SIG-M5 (cell line): ENCODE measurements at regions not wholly inside any gene's neighbourhood (a gene's known extent, or its start where the extent isn't known, plus 50 kb on each side); places are given as distances from the start of the nearest gene placed in this dataset.

ENCODE experiments used
- DNase-seq: peaks from one replicate; lab custom pipeline; 2025; lab: John Stamatoyannopoulos, UW

DNA sequence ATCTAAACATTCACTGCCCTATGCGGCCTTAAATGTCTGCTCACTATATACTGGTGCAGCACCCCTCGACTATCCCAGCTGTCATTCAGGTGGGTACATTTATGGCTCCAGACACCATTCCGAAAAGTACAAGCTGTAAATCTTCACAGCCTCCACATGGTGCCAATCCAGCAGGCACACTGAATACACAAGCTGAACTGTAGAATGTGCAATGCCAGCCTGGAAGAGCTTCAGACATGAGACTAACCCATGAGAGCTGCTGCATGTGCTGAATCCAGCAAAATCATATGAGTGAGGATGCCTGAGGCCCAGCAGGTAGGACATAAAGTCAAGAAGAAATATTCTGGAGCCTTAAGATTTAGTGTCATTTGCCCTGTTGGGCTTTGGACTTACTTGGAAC is 483.8 kb upstream of the GRIA1 start:
- DNase-seq: no peak

DNA sequence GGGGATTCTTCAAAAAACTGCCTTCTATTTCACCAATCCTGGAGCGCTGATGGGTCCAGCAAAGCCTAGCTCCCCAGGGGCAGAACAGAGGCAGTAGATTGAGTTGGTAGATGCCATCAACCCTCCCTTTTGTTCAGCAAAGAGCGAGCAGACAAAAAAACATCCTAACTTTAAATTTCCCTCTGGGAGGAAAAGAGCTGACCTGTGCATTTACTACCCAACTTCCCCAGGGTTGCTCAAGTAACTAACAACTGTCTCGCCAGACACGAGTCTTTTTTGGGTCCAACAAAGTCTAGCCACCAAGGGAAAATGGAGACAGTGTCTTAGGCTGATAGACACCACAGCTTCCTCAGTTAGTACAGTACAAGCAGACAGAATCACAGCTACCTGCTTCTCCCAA is 476.3 kb upstream of the GRIA1 start:
- no peak for DNase-seq

DNA sequence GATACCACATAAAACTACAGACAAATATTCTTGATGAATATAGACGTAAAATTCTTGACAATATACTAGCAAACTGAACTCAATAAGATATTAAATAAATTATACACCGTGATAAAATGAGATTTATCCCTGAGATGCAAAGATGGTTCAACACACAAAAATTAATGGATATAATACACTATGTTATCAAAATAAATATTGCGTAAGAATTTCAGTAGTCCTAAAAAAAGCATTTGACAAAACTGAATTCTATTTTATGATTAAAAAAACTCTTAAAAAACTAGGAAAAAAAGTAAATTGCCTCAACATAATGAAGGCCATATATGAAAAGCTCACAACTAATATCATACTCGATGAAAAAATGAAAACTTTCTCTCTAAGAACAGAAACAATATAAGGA is 472.3 kb upstream of the GRIA1 start:
- DNase-seq: no peak

DNA sequence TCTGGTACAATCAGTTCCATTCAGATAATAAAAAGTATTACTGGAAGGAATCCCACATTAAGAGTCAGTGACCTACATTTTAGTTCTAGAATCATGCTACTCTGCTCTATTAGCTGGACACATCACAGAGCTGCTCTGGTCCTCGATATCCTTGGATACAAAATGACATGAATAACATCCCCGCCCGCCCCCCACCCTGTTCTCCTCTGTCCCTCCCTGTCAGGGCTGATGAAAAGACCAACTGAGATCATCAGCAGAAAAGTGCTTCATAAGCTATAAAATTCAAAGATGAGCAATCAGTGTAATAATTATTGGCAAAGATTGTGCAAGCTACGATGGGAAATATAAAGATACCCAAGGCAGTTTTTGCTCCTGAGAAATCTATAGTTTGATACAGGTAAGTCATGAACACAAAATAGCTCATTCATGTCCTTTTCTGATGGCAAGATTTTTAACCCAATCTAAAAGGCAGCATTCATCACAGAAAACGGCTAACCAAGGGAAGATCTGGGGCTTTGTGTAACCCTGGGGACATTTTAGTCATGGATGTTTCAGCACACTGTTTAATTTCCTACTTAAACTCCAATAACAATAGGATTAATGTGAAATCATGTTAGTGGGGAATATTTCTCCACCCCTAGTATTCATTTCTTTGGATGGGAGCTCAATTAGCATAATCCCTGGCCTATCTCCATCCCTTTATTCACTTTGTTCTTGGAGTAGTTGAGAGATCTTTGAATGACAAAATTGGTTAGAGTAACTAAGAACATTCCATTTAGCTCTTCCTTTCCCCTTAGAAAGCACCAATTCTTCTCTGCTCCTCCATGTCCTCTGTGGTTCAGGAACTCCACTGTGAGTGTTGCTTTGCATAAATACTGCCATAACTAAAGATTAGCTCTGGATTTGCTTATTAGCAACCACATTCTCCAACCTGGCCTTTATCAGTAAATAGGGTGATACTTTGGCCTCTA is 459.4 kb upstream of the GRIA1 start:
- no peak for DNase-seq

DNA sequence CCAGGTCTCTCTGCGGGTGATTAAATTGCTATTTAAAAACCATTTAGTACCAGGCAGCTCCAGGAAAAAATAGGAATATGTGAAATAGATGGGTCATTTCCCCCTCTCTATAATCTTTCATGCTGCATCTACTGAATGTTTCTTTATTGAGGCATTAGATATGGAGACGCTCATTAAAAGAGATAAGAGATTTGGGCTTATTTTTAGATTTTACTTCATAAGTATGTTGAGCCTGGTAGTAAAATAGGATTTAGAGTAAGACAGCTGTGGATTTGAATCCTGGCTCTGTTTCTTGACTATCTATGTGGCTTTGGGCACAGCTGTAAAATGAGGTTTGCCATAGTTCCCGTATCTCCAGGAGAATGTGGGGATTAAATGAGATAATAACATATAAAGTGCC is 451.0 kb upstream of the GRIA1 start:
- DNase-seq: no peak

DNA sequence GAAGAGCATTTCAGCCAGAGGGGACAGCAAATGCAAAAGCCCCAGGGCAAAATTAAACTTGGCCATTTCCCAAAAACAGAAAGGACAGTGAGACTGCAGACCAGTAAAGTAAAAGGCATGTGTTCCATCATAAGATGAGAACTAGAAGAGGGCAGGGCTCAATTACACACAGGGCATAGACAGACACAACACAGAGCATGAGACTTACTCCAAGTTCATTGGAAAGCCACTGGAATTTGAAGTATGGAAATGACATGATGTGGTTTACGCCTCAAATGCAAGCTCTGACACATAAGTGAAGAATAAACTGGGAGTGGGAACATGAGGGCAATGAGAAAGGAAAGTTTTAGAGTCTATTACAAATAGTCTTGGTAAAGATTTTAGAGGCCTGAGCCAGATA is 446.6 kb upstream of the GRIA1 start:
- no peak for DNase-seq

DNA sequence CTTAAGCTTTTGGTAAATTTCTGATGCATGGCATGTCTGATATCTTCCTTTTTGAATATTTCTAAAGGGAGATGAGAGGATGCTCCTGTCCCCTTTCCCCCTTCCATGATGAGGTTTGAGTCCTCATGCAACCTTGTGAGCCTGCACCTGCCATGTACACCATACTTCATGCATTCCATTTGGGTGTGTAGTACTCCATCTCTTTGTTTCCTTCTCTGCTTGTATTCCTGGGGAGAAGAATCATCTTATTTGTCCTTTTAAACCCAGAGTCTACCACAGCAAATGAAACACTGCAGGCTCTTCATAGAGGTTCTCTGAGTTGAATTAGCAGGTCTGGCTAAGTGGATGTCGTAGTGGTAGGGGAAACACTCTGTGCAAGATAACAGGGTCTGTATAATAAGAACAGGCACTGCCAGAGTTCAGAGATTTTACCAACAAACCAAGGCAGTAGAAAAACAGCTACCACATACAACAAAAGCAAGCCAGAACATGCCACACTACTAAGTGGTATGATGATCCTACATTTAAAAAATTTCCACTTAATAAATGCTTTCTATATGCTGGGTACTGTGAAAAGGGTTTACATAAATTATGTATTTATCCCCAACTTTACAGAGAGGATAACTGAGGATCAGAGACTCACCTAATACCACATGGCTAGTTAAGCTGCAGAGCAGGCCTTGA is 439.8 kb upstream of the GRIA1 start:
- DNase-seq: no peak

DNA sequence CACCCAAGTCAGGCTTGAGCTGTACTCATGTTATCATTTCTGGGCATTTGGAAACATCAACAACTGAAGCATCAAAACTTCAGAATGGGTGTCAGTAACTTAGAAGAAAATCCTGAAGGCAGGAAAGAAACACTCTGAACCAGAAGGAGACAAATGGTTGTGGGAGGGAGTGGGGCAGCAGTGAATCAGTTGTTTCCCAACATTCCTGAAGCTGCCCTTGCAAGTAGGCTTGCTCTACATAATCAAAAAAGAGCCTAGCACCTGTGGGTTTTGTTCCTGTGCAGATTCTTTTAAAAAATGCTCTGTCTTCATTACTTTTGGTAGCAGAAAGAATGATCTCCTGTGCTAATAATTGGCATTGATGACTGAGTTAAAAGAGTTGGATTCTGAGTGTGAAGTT is 424.2 kb upstream of the GRIA1 start:
- no peak for DNase-seq

DNA sequence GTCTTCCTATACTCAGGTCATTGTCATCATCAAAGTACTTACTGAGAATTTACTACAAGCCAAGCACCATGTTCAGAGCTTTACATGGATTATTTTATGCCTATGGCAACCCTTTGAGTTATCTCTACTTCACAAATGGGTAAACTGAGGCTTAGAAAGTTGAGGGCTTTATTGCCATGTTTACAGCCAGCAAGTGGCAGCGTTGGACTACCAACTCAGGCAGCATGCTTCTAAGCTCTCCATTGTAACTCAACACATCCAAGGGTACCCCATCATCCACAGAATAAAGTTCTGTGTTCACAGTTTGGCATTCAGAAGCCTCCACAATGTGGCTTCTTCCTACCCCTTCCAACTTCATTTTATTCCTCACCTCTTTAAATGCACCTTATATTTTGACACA is 422.6 kb upstream of the GRIA1 start:
- DNase-seq: no peak

DNA sequence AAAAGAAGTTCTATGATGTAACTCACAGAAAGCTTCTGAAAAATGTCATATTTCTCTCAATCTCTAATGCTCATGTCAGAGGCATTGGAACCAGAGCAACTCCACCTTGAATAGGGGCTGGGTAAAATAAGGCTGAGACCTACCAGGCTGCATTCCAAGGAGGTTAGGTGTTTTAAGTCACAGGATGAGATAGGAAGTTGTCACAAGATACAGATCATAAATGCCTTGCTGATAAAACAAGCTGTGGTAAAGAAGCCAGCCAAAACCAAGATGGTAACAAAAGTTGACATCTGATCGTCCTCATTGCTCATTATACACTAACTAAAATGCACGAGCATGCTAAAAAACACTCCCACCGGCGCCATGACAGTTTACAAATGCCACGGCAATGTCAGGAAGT is 411.1 kb upstream of the GRIA1 start:
- no peak for DNase-seq

DNA sequence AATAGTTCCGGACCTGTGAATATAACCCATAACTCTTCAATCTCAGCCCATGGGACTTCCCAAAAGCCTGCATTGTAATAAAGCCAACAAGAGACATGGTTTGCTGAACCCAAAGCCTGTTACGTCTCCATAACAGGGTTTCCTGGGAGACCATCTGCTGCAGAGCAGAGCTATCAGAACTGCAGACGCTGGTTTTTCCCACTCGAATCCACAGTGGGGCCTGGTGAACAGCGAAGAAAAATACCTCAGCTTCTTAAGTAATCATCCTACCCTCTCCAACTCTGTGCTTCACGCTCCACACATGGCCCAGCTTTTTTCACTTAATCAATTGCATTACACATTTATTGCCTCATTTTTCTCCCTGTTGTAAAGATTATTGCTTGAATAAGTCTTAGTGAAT is 409.5 kb upstream of the GRIA1 start:
- DNase-seq: no peak

DNA sequence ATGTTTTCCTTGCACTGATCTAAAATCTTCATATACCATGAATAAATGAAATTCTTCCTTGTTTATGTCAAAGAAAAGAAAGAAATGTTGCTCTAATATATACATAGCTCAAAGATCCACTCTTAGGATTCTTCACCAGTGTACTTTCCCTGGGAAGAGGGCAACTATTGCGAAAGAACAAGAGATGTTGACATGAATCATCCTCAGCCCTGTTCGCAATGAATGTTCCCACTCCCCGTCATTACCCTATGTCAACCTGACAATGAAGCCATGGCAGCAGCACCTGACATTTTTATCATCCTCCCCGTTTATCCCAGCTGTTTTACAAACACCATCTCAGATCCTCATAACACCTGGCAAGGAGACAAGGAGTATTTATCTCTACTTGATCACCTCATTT is 409.1 kb upstream of the GRIA1 start:
- no peak for DNase-seq

DNA sequence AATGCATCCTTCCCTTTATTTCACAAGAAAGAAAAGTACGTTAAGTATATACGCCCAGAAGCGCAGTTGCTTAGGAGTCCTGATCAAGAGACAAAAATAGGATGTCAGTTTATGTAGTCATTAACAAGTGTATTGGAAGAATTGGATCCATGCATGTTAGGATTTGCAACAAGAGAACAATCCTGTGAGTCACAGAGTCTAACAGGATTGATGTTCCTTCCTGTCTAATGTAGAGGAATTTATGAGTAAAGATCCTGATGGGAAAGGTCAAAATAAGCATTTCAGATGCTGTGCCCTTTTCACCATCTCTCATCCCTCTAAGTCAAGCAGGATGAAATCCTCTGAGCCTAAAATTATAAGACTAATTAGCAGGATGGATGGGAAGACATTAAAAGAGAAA is 406.0 kb upstream of the GRIA1 start:
- no peak for DNase-seq

DNA sequence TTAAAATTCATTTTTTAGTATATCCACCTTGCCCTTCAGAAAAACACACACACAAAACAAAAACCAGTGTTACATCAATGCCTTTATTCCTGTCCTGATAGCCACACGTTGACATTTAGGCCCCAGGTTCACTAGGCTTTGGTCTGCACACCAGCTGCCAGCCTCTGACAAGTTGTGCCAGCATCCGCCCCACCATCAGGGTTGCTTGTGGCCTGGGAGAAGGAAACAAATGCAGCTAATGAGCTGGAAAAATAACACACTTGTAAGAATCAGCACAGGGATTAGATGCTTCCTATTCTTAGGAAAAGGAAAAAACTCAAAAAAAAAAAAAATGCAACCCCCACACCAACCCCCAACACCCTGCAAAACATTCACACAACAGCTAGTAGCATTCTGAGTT is 404.0 kb upstream of the GRIA1 start:
- DNase-seq: no peak

DNA sequence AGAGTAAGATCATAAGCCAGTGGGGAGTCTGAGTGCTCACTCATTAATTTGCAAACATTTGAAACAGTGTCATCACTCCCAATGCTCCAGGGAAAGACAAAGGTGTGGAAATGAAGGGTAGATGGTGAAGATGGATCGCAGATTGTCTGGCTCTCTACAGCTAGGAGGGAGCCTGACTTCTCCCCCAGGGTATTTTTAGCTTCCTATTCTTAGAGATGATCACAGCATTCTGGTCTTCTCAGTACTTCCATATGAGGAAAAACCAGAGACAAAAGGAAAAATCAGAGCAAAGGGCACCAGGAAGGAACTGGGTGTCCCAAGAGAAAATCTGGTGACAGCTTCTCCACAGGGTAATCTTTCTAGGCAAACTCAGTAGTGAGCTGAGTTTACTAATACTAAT is 401.9 kb upstream of the GRIA1 start:
- no peak for DNase-seq

DNA sequence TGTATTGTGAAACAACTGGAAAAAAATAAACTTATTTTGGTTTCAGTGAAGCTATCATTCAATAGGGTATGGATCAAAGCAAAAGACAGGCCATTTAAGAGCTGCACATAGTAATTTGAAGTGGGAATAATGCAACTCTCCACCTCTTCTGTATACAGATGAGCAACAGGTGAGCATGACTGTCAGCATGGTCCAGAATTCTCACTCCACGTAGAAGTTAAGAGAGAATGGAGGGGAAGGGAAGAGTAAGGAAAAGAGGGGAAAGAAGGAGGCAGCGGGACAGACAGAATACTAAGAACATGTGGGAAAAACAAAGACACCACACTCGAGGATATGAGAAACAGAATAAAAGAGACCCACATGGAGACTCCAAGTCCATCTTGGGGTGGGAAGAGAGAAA is 396.1 kb upstream of the GRIA1 start:
- DNase-seq: no peak

DNA sequence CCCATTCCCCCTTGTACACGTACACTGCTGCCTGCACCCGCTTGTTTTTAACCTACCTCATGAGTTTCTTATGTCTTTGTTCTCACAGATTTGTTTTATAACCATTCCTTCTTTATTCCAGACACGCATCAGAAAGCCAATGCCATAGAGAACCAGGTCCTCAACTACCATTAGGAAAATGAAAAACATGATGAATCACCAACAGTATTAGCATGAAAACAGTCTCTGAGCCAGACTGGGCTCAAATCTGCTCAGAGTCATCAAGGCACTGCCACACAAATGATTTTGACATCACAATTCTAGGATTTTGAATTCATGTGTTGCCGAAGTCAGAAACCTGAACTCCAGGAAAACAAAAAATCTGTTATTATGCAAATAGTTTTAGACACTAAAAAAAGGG is 394.1 kb upstream of the GRIA1 start:
- no peak for DNase-seq

DNA sequence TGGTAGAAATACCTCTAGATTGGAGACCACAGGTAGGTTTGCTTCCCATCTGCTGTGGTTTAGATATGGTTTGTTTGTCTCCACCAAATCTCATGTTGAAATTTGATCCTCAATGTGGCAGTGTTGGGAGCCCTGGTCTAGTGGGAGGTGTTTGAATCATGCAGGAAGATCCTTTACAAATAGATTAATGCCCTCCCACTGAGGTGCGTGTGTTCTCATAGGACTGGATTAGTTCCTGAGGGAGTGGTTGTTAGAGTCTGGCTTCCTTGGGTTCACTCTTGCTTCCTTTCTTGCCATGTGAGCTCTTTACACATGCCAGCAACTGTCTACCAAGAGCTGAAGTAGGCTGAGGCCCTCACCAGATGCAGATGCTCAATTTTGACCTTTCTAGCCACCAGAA is 391.1 kb upstream of the GRIA1 start:
- no peak for DNase-seq

DNA sequence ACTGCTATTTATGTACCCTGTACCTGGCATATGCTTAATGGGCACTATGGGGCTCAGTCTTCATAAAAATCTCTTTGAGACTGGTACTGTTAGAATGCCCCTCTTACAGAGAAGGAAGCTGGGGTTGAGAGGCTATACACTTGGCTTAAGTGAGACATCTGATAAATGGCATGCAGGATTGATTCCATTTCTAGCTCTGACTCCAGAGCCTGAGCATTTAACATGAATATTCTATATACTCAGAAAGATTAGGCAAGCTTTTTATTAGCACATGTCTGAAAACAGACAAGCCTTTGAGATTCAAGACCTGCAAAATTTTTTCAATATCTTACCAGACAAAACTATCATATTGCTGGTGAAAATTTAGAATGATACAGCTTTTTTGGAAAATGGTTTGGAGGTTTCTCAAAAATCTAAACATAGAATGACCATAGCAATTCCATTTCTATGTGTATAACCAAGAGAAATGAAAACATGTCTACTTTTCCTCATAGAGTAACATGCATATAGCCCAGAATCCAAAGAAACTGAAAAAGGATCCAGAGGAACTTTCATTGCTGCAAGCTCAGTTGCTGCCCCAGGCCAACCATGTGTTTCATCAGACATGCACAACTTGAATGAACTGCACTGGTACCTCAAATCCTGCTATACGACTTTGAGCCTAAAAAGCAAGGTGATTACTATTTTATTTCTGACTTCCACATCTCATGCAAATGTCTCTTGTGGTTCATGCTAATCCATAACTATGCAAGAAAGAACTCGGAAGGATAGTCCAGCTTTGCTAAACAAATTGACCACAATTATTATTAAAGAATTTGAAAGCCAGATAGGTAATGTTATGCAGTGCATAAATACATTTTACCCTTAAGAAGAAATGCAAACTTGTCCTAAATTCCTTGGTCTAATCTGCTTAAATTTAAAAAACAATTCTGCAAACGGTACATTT is 389.0 kb upstream of the GRIA1 start:
- DNase-seq: no peak

DNA sequence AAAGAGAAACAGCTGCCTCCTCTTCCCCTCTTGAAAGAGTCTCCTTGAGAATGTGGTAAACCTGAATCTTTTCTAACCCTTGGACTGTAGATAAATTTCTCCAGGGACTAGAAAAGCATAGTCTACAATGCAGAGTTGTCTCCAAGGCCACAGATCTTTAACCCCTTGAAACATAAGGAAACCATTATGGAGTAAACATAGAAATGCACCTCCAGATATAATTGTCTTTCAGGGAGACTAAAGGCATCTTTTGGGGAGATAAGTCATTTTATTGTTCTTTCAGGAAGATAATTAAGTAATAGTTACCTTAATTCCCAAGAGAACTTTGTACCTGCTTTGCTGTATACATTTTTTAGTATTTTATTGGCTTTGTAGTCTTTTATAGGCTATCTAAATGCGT is 373.6 kb upstream of the GRIA1 start:
- no peak for DNase-seq

DNA sequence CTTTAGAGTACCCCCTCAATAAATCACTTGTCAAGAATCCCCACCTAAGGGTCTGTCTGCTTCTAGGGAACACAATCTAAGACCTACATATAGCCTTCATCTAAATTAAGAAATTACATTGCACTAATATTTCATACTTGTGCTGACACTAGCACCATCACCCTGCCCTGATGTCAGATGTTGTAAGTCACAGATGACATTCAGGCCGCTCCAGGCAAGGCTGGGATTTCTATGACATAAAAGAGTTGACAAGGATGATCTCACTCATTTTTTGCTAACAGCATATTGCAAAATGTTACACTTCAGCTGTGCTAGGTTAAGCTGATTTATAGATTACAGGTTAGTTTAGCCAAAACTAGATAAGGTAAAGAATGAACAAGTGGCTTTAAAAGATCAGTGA is 372.5 kb upstream of the GRIA1 start:
- no peak for DNase-seq

DNA sequence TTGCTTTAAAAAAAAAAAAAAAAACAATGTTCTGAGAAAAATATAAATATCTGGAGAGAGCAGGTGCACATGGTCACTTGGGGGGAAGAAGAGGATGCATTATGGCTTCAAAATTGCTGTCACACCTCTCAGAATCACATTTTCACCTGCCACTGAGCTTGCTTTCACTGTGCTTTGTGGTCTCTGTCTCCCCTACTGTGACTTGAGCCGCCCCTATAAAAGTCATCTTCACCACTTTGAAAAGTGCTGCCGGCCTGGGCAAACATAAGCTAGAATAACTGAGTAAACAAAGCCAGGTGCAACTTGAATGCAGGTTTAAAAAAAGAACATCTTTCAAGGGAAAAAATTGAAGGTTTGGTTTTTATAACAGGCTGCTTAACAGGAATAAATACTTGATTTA is 368.1 kb upstream of the GRIA1 start:
- no peak for DNase-seq

DNA sequence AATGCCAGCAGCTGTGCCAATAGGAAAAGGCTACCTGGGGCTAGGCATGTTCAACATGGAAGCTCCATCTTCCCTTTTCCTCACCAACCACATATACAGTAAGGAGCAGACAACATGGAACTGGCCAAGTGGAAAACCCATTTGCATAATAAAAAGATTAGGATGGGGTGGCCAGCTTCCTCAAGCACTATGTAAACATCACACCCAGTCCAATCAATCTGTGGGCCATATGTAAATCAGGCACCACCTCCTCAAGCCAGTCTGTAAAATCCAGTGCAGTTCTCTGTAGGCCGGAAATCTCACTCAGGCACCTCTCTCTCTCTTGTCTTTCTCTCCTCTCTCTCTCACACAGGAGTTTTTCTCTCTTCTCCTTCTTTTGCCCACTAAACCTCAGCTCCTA is 360.2 kb upstream of the GRIA1 start:
- DNase-seq: no peak
